Left lung (tissue), 4 donors: ENCODE measurements at regions not wholly inside any gene's neighbourhood (a gene's known extent, or its start where the extent isn't known, plus 50 kb on each side); places are given as distances from the start of the nearest gene placed in this dataset.

Experiments used
- ATAC-seq: fragments of 200-7000 bp; cut with Tn5 transposase; one replicate; pipeline ENCODE4 v1.9.1; 2020; ENCODE audit warnings: moderate library complexity
- DNase-seq, 4 donors: peaks; one replicate each; pipeline ENCODE4 v3.0.0-alpha.2; 2013 to 2020
- H3K27ac ChIP-seq, 2 donors: fragments of 200-600 bp; sonication (generic) in 1 of 2; one replicate each; pipeline versions ENCODE4 v1.5.0 to v1.8.0; 2020 to 2021
- H3K27me3 ChIP-seq, 2 donors: fragments of 200-600 bp; sonication (generic) in 1 of 2; one replicate each; pipeline versions ENCODE4 v1.5.0 to v1.8.0; 2020 to 2021
- H3K36me3 ChIP-seq, 2 donors: fragments of 200-600 bp; sonication (generic) in 1 of 2; one replicate each; pipeline versions ENCODE4 v1.5.0 to v1.8.0; 2020 to 2021
- H3K4me1 ChIP-seq, 2 donors: fragments of 200-600 bp; one replicate each; pipeline ENCODE4 v1.8.0; 2021
- H3K4me3 ChIP-seq, 2 donors: fragments of 200-600 bp; sonication (generic) in 1 of 2; one replicate each; pipeline versions ENCODE4 v1.5.0 to v1.8.0; 2020 to 2021; ENCODE audit warnings: mild to moderate bottlenecking in 1 of 2
- H3K9me3 ChIP-seq, 2 donors: fragments of 200-600 bp; sonication (generic) in 1 of 2; one replicate each; pipeline versions ENCODE4 v1.5.0 to v1.8.0; 2020 to 2021
- CTCF ChIP-seq, 2 donors: fragments of 200-600 bp; sonication (generic) in 1 of 2; IDR thresholded peaks; one replicate each; pipeline versions ENCODE4 v1.5.0 to v1.8.0; 2021; ENCODE audit warnings: antibody characterized with exemption in 2 of 2
- intact Hi-C, 2 donors: fragments of 100-400 bp; cut with DNase I; formaldehyde crosslinking; loops; one replicate each; pipeline versions ENCODE4 v1.11.2 to v1.14.2; 2022
- donor health status: DM: no; HTN: yes; CAD: no.
- donor health status: DM: no; HTN: no; CAD: no.

DNA sequence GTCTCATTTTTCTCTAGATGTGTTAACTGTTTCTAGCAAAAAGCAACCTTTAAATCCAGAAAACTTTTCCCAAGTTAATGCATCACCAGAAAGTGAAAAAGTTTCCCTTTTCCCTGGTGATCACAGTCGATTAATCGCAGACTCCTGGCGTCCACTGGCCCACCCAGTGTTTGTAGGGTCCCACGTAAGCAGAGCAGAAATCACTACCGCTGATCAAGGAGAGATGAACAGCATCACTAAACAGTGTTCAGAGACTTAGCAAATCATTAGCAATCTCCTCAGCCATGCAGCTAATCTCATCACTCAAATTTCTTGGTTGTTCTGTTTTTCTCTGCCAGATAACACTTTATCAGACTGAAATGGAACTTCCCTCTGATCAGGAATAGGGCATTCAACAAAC is 184.2 kb downstream of the EFNB2 start:
- Histone ChIP-seq H3K9me3 (no peaks in the 10 kb centered on the region), H3K27ac (no peak overlapping the region), H3K4me1 (peaks cover 0 to 4% of the 10 kb centered on the region in 2 donors), H3K36me3 (no peaks in the 10 kb centered on the region), H3K4me3 (no peak overlapping the region), H3K27me3 (peaks cover 11 to 36% of the 10 kb centered on the region in 2 donors)
- no peak for TF ChIP-seq CTCF (IDR thresholded peaks at IDR 0.05)
- intact Hi-C loops: no loop called here
- no peak for ATAC-seq
- DNase-seq: no peak

GRCh38 chr13:106350208-106350607 is 185.3 kb downstream of the EFNB2 start:
- intact Hi-C loops: no loop called here
- peaks cover 0 to 4% of the 10 kb centered on the region in 2 donors for H3K4me1 ChIP-seq
- no peaks in the 10 kb centered on the region for H3K9me3 ChIP-seq
- no peaks in the 10 kb centered on the region for H3K36me3 ChIP-seq
- peak; percentile 90 for ATAC-seq
- peak in 2 of 4 donors; percentile 23 to 40 for DNase-seq
- H3K27me3 ChIP-seq: peaks cover 11 to 36% of the 10 kb centered on the region in 2 donors
- TF ChIP-seq CTCF (IDR thresholded peaks at IDR 0.05): no peak
- no peak overlapping the region for H3K27ac ChIP-seq
- H3K4me3 ChIP-seq: no peak overlapping the region

- no peaks in the 10 kb centered on the region for H3K9me3 ChIP-seq
- TF ChIP-seq CTCF (IDR thresholded peaks at IDR 0.05): no peak
- no peak overlapping the region for H3K27ac ChIP-seq
- ATAC-seq (peak; percentile 83), DNase-seq (peak in 3 of 4 donors; percentile 29 to 69 (median 42))
- intact Hi-C loops: no loop called here
- H3K4me3 ChIP-seq: peak overlapping the region in 1 of 2 donors; percentile 24
- no peaks in the 10 kb centered on the region for H3K36me3 ChIP-seq
- H3K27me3 ChIP-seq: peaks cover 11 to 36% of the 10 kb centered on the region in 2 donors
- peaks cover 0 to 4% of the 10 kb centered on the region in 2 donors for H3K4me1 ChIP-seq
Measured at GRCh38 chr13:106349080-106349931, 186.2 kb downstream of the EFNB2 start.

GRCh38 chr13:106348075-106348840 is 187.2 kb downstream of the EFNB2 start:
- H3K36me3 ChIP-seq: no peaks in the 10 kb centered on the region
- TF ChIP-seq CTCF (IDR thresholded peaks at IDR 0.05): no peak
- no peak overlapping the region for H3K4me3 ChIP-seq
- H3K9me3 ChIP-seq: no peaks in the 10 kb centered on the region
- intact Hi-C loops: no loop called here
- peaks cover 11 to 36% of the 10 kb centered on the region in 2 donors for H3K27me3 ChIP-seq
- peaks cover 0 to 4% of the 10 kb centered on the region in 2 donors for H3K4me1 ChIP-seq
- ATAC-seq (peak; percentile 50), DNase-seq (no peak)
- H3K27ac ChIP-seq: no peak overlapping the region

DNA sequence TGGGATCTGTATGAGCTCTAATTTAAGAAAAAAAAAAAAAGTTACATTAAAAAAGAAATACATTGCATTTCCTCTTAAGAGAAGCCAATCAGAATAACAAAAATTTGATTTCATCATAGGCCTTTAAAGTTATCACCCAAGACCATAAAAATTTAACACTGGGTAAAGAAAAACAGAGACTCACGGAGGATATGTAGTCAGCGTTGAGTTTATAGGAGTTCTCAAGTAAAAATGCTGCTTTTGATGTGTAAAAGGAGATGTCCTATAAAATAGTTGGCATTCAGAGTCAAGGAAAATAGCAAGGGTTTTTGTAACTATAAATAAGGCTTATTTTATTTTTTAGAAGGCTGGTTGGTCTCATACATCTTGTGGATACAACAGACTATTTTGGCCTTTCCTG is 191.1 kb downstream of the EFNB2 start:
- Histone ChIP-seq H3K27ac (no peak overlapping the region), H3K4me3 (no peak overlapping the region), H3K27me3 (peaks cover 11 to 23% of the 10 kb centered on the region in 2 donors), H3K36me3 (no peaks in the 10 kb centered on the region), H3K4me1 (peaks cover 0 to 4% of the 10 kb centered on the region in 2 donors), H3K9me3 (peaks cover 0 to 13% of the 10 kb centered on the region in 2 donors)
- no peak for TF ChIP-seq CTCF (IDR thresholded peaks at IDR 0.05)
- intact Hi-C loops: no loop called here
- no peak for ATAC-seq
- DNase-seq: no peak
